GM19239 (cell line): ENCODE measurements at regions not wholly inside any gene's neighbourhood (a gene's known extent, or its start where the extent isn't known, plus 50 kb on each side); places are given as distances from the start of the nearest gene placed in this dataset.

Source experiments
- DNase-seq: peaks from one replicate; pipeline ENCODE4 v3.0.0; 2011; ENCODE audit warnings: low spot score; ENCODE audit not compliant: insufficient read length
- FAIRE-seq: peaks from 2 replicates; lab custom pipeline; 2011; peaks lifted over from hg19 to GRCh38; lab: Jason Lieb, UNC

DNA sequence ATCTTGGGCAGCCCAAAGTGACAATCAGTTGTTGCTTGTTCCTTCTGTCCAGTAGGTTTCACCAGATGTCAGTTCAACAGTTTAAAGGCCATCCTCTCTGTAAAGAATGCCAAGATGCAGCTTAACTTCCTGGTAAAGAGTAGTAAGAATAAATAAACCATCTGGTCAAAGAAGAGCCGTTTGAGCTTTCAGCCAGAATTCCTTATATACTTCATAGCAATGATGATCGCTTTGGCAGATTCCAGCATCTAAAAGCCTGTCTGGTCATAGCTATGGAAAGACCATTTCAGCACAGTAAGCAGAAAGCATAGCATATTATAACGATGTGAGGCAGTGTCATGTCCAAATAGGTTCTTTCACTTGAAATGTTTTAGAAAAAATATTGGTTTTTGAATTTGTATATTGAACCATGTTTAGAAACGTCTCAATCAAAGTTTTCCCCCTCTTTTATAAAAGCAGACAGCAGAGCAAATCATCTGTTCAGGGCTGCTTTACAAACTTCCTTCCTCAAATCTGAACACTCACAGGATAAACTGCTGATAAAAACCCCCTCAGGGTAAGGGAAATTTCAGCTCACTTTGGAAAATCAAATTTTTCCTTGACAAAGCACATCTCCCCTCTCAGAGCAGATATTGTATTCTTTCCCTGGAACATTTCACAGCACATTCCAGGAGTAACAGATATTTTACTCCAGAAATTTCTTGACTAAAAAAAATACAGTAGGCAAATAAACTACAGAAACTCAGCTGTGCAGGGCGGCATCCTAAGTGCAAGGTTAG lies 184.1 kb downstream of the NOC3L start:
- DNase-seq (no peak), FAIRE-seq (no peak)

DNA sequence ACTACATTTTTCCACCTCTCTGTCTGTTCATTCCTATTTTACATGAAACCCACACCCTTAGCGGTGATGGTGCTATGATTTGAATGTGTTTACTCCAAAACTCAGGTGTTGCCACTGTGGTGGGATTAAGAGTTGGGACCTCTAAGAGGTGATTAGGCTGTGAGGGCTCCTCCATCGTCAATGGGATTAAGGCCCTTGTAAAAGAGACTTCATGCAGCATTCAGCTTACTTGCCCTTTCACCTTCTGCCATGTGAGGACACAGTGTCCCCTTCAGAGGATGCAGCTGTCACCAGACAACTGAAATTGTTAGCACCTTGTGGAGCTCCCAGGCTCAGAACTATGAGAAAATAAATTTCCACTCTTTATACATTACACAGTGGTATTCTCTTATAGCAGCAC lies 182.2 kb downstream of the NOC3L start:
- no peak for DNase-seq
- FAIRE-seq = no peak

DNA sequence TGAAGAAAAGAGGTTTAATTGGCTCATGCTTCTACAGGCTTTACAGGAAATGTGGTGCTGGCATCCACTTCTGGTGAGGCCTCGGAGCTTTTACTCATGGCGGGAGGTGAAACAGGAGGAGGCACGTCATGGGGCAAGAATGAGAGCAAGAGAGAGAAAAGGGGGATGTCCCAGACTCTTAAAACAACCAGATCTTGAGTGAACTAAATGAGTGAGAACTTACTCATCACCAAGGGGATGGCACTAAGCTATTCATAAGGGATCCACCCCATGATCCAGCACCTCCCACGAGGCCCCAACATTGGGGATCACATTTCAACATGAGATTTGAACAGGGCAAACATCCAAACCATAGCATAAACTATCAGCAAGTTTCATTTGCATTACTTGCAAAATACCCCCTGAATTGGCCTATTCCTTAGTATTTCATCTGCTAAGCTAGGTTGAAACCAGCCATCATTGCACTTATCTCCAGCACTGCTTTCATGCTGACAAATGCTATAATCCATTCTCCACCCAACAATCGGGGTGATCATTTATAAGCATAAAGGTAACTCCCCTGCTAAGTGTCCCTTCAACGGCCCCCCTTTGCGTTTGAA lies 179.0 kb downstream of the NOC3L start:
- no peak for FAIRE-seq
- DNase-seq = no peak

DNA sequence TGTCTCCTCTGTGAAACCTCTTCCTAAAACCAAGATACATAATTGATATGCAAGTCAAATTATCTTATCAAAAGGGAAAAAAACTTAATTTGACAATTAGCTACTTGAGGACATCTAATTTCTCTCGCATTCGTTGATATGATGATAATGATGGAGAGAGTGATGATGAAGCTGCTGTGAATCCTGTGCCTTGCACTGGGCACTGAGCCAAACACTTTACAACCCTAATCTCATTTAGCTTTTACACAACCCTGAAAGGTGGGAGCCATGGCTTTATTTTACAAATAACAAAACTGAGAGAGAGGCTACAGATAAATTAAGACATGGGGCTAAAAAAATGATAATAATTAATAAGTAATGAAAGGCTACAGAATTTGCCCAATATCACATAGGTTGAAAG lies 176.0 kb downstream of the NOC3L start:
- no peak for DNase-seq
- FAIRE-seq = no peak

DNA sequence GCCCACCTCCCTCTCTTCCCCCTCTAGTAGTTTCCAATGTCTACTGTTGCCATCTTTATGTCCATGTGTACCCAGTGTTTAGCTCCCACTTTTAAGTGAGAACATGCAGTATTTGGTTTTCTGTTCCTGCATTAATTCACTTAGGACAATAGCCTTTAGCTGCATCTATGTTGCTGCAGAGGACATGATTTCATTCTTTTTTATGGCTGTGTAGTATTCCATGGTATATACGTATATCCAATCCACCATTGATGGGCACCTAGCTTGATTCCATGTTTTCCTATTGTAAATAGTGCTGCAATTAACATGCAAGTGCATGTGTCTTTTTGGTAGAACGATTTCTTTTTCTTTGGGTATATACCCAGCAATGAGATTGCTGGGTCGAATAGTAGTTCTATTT lies 170.4 kb downstream of the NOC3L start:
- FAIRE-seq (no peak), DNase-seq (no peak)

DNA sequence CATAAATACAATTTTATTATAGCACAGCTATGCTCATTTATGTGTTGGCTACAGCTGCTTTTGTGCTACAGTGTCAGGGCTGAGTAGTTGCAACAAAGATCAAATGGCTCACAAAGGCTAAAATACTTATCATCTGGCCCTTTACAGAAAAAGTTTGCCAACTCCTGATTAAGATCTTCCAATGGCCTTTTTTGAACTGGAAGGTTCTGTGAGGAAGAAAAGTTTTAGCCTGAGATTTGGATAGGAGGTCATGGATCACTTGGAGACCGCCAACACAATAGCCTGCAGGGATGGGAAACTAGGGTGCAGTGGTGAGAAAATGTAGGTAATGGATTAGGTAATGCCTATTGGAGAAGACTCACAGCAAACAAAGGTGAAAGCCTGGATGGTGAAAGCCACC lies 169.8 kb downstream of the NOC3L start:
- no peak for FAIRE-seq
- no peak for DNase-seq

DNA sequence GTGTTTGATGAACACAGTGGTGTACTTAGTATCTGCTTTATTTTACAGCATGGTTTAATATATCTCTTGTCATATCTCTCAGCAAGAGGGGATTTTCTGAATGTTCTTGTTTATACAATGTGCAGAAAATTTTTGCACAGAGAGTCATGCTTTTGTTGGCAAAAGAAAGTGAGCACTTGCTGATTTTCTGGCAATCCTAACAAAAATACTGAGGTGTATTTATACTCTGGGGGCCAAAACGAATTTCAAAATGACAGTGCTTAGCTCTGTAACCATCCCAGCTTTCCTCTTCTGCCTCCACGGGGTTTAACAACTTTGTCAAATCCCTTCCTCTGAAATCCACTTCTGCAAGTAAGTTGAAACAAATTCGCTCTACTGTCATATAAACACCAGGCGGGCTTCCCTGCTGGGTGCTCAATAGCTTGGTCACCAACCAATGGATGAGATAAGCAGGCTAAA lies 169.2 kb downstream of the NOC3L start:
- FAIRE-seq (no peak), DNase-seq (no peak)

DNA sequence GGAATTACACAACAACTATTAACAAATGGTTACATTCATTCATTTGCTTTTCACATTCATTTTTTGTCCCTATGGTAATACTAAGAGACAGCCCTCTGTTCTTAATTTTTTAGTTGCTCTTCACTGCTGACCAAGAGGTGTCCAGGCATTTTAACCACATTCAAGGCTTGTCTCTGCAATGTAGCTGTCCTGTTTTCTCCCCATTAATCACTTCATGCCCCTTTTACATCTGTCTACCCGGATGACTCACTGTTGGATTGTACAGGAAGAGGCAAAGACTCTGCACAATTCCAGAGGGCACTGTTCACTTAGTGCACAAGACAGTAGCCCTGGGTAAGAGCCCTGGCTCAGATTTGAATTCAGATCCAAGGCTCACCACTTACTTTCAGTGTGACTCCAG lies 168.5 kb downstream of the NOC3L start:
- DNase-seq (no peak), FAIRE-seq (no peak)

DNA sequence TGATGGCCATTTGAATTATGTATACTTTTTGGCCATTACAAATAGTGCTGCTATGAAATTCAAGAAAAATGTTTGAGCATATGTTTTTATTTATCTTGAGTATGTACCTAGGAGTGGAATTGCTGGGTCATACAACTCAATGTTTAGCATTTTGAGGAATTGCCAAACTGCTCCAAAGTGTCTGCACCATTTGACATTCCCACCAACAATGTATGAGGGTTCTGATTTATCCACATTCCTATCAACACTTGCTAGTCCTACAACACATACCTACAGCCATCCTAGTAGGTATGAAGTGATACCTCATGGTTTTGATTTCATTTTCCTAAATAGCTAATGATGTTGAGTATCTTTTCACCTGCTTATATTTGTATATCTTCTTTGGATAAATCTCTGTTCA lies 165.5 kb downstream of the NOC3L start:
- DNase-seq = no peak
- FAIRE-seq = no peak

DNA sequence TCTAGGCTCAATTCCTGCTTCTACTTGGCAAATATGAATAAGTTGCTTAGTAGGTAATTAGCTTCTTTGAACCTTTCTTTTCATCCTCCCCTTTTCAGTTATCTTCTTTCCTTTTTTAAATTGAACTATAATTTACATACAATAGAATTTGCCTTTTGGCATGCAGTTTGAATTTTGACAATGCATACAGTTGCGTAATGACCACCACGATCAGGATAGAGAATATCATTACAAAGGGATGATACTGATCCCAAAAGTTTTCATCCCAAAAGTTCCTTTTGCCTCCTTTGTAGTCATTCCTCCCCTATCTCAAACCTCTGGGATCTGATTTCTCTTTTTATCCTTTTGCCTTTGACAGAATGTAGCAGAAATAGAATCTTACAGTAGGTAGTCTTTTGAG lies 164.4 kb downstream of the NOC3L start:
- DNase-seq (no peak), FAIRE-seq (no peak)

DNA sequence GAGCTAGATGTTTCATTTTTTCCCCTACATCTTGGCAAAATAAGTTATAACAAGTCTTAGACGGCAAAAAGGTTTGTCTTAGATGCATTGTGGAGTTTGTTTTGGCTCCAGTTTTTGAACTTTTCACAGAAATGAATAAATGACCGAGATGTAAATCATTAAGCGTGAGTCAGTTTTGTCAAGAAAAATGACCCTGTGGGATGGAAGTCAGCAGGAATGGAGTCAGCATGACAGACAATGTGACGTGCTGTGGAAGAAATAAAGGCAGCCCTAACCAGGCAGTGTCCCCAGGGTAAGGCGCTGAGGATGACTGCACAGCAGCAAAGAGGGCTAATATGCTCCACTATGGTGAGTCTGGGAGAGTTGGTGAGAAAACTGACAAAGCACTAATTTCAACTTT lies 163.2 kb downstream of the NOC3L start:
- no peak for FAIRE-seq
- DNase-seq = no peak

DNA sequence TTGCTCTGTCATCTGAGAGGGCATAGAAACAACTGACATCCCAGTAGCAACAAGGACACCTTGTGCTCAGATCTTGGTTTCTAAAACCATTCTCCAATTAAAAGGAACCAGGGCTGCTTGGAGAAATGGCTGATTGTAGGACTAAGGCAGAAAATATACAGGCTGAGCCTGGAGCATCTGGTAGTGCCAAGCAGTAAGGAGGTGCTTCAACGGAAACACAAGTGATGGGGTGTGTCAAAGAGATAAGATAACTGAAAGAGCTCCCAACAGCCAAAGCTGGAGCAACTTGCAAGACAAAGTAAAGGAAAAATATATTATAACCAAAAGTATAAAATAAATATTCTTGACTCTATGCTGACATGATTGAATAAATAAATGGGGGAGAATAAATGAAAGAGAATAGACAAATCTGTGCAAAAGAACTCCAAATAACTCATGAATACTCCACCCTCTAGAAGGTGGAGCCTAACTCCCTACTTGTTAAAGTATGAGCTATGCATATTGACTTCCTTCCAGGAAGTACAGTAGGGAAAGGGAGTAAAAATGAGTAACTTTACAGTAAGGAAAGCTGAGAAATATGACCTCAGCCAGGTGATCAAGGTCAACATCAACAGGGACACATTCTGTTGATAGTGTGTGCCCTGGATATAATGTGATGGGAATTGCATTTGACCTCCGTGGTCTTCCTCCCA lies 162.4 kb downstream of the NOC3L start:
- DNase-seq (no peak), FAIRE-seq (no peak)

DNA sequence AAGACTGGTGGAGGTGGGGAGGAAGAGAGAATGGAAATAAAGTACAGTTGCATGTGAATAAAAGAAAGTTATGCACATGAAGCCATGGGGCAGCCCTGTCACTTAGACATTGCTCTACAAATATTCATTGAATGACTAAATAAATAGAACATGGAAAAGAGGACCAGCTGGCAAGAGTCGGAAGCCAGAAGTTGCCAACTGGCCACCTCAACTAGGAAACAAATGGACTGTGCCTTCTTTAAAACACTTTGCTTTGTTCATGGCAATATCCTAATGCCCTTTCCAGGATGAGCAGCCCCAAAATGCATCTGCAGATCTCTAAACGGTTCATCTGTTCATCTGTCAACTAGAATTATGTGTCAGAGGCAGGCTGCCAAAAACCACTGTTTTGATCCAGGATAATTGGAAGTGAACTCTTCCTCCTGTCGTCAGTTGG lies 157.3 kb downstream of the NOC3L start:
- no peak for DNase-seq
- no peak for FAIRE-seq

DNA sequence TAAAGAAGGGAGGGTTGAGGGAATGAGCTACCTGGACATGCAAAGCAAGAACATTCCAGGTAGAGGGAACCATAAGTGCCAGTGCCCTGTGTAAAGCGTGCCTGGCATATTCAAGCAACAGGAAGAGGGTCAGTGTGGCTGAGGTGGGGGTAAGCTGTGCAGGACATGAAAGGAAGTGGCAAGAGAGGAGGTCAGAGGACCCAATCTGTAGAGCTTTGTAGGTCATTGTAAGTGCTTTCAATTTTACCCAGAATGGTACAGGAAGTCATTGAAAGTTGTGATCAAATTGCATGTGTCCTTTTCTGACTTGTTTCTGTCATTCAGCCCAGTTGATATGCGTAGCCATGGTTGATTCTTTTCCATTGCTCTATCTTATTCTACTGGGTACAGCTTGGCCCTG lies 156.6 kb downstream of the NOC3L start:
- DNase-seq (no peak), FAIRE-seq (no peak)

DNA sequence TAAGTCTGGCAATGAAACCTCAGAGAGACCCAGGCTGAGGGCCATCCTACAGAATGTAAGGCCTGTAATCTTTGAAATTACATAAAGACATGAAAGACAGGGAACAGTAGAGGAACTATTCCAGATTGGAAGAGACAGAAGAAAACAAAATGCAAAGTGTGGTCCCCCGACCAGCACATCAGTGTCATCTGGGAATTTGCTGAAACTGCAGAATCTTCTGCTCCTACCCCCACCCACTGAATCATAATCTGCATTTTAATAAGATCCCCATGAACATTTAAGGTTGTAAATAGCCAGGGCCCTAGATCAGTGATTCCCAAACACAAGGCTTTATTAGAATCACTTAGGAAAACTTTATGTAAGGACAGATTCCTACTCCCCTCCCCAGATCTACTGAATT lies 154.4 kb downstream of the NOC3L start:
- no peak for FAIRE-seq
- no peak for DNase-seq

DNA sequence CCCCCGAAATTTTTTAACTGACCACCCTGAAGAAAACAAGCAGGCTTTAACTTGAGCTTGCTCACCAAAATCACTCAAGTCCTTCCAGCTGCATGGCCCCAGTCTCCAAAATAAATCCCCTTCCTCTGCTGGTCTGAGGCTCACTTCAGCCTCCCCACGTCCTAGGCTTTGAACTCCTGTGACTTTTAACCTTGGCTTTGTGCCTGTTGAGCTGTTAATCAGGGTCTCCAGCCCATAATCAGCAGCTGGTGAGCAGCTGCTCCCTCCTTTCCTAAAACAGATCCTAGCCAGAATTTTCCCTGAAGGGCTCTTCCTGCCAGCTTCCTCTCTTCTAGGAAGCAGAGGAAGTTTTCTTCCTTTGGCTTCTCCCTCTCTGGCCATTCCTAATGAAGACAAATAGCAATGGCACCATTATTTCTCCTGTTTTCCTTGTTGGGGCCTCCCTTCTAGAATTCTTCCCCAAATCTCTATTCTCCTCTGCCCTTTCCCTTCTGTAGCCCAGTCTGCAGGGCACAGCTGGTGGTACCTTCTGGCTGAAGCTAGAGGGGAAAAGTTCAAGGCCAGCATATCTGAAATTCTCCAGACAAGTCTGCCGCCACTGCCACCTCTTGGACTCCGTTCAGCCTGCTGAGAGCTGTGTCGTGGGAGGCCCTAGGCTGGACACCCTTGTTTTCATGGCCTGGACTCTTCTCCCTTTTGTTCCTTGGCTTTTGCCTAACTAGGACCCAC lies 152.1 kb downstream of the NOC3L start:
- DNase-seq (no peak), FAIRE-seq (no peak)

DNA sequence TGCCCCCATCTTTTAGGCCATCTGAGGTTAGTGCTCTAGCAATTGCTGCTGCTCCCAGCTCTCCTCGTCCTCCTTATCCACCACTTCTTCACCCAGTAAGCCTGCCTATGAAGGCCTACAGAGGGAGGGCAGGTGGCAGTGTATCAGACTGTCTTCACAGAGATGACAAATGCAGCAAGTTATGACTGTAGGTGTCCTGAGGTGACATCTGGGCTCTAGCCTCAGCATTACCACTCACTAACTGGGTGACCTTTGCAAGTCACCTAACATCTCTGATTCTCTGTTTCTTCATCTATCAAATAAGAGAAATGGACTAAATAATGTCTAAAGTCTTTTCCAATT lies 151.6 kb downstream of the NOC3L start:
- DNase-seq = no peak
- no peak for FAIRE-seq

DNA sequence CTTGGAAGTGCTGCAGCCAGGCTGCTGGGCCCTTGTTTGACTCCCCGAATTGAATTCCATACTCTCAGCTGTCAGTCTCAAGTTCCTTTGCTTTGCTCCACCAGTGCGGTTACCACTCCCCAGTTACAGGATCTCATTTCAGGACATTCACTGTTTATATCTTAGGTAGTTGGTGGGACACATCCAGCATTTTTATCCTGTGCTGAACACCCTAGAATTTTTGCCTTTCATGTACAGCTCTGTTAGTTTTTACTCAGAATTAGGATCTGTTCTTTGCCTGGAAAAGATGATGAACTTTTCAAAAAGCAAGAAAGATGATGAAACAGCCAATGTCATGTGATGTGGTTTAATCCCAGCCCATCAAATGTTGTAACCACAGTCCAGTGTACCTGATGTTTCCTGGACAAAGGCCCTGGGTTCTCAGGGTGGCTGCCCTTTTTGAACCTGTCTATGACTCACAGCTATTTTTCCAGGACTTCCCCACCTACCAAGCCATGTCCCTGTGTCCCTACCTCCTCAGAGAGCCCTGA lies 149.7 kb downstream of the NOC3L start:
- DNase-seq (no peak), FAIRE-seq (no peak)

DNA sequence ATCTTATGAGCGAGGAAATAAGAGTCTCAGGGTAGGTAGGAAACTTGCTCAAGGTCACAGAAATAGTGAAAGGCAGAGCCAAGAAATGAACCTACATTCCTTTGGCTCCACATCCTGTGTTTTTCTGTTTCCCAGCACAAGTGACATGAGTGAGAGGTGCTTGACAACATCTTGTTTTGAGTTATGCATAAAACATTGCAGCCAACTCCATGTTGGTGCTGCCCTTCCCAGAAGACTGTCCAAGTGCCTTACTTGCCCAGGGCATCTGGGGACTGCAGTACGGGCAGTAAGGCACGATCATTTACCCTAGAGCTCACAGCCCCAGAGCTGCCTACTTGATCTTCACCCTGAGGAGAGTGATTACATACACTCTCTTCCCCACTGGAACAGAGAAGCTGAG lies 148.8 kb downstream of the NOC3L start:
- DNase-seq (no peak), FAIRE-seq (no peak)

DNA sequence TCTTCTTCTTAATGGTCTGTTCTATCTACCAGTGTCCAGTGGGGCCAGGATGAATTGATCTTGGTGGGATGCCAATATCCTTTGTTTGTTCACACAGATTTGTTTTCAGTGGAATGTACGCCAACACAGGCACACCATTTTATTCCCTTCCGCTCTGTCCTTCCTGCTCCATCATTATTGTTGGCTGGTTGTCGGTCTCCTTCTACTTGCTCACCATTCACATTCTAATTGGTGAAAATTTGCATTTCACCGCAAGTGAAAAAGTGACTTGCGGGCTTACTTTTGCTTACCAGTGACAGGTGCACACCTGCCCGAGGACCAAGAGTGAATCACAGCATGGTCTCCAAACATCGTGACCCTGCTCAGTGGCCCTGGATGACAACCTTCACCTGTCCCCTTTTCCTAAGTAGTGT lies 148.3 kb downstream of the NOC3L start:
- DNase-seq (no peak), FAIRE-seq (no peak)

DNA sequence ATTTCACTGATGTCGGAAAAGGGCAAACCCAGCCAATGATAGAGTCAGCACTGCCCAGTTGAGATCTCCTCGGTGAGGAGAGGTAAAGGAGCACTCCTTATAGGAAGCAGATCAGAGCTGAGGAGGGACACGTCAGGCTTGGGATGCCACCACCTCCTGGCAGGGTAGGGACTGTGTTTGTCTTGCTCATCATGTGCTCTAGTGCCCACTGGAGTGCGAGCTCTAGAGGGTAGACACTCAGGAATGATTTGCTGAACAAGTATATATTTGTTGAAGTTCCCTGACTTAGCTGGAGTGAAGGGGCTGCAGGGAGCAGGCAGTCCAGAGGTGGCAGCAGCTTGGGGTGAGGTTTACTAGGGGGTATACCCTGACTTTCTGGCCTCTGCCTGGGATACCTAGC lies 146.5 kb downstream of the NOC3L start:
- FAIRE-seq (no peak), DNase-seq (no peak)
